GM18868 (cell line): ENCODE measurements at regions not wholly inside any gene's neighbourhood (a gene's known extent, or its start where the extent isn't known, plus 50 kb on each side); places are given as distances from the start of the nearest gene placed in this dataset.

Source experiments
- ATAC-seq: cut with Tn5 transposase; IDR thresholded peaks from one replicate; pipeline ENCODE4 v1.9.1; 2021; ENCODE audit warnings: mild to moderate bottlenecking, moderate library complexity; ENCODE audit not compliant: unreplicated experiment

GRCh38 chr1:222247081-222247480 is 300.8 kb downstream of the HHIPL2 start:
- ATAC-seq = no peak

GRCh38 chr1:222243902-222244301 is 304.0 kb downstream of the HHIPL2 start:
- no peak for ATAC-seq

- no peak for ATAC-seq
Measured at GRCh38 chr1:222242492-222242891, 305.4 kb downstream of the HHIPL2 start.

GRCh38 chr1:222241410-222241809 is 306.5 kb downstream of the HHIPL2 start:
- no peak for ATAC-seq

- ATAC-seq = no peak
Measured at GRCh38 chr1:222240536-222241181, 307.2 kb downstream of the HHIPL2 start.

GRCh38 chr1:222239130-222239529 is 308.8 kb downstream of the HHIPL2 start:
- no peak for ATAC-seq

GRCh38 chr1:222234351-222234750 is 313.6 kb downstream of the HHIPL2 start:
- no peak for ATAC-seq

- ATAC-seq = no peak
Measured at GRCh38 chr1:222233444-222234158, 314.3 kb downstream of the HHIPL2 start.

- no peak for ATAC-seq
Measured at GRCh38 chr1:222232842-222233241, 315.1 kb downstream of the HHIPL2 start.

- ATAC-seq = no peak
Measured at GRCh38 chr1:222229672-222230312, 318.1 kb downstream of the HHIPL2 start.

GRCh38 chr1:222225316-222225691 is 322.6 kb downstream of the HHIPL2 start:
- no peak for ATAC-seq

GRCh38 chr1:222224636-222225315 is 323.1 kb downstream of the HHIPL2 start:
- ATAC-seq = no peak

- no peak for ATAC-seq
Measured at GRCh38 chr1:222224156-222224555, 323.7 kb downstream of the HHIPL2 start.

GRCh38 chr1:222223010-222223409 is 324.9 kb downstream of the HHIPL2 start:
- no peak for ATAC-seq

GRCh38 chr1:222216255-222216754 is 331.6 kb downstream of the HHIPL2 start:
- ATAC-seq = no peak

- ATAC-seq = no peak
Measured at GRCh38 chr1:222210776-222211175, 337.1 kb downstream of the HHIPL2 start.

- ATAC-seq = no peak
Measured at GRCh38 chr1:222204475-222204874, 343.4 kb downstream of the HHIPL2 start.

- ATAC-seq = no peak
Measured at GRCh38 chr1:222202831-222203230, 345.1 kb downstream of the HHIPL2 start.

- no peak for ATAC-seq
Measured at GRCh38 chr1:222196736-222197135, 351.2 kb downstream of the HHIPL2 start.

- ATAC-seq = no peak
Measured at GRCh38 chr1:222196288-222196687, 351.6 kb downstream of the HHIPL2 start.

- ATAC-seq = no peak
Measured at GRCh38 chr1:222195857-222196256, 352.0 kb downstream of the HHIPL2 start.
